ENCODE measurements at regions not wholly inside any gene's neighbourhood (a gene's known extent, or its start where the extent isn't known, plus 50 kb on each side); places are given as distances from the start of the nearest gene placed in this dataset.

GRCh38 chr13:64423467-64423866 is 2806.7 kb downstream of the PCDH9 start:
- no peaks in the 10 kb centered on the region for H4K20me1 ChIP-seq (replicated peaks; ENCODE audit: insufficient read depth)
- no peak overlapping the region for H3K27ac ChIP-seq (ENCODE audit: low read depth)
- ATAC-seq, result no peak
- no peak for TF ChIP-seq JUNB (IDR thresholded peaks at IDR 0.05; ENCODE audit: unreplicated experiment)
- TF ChIP-seq, protein P1, sequence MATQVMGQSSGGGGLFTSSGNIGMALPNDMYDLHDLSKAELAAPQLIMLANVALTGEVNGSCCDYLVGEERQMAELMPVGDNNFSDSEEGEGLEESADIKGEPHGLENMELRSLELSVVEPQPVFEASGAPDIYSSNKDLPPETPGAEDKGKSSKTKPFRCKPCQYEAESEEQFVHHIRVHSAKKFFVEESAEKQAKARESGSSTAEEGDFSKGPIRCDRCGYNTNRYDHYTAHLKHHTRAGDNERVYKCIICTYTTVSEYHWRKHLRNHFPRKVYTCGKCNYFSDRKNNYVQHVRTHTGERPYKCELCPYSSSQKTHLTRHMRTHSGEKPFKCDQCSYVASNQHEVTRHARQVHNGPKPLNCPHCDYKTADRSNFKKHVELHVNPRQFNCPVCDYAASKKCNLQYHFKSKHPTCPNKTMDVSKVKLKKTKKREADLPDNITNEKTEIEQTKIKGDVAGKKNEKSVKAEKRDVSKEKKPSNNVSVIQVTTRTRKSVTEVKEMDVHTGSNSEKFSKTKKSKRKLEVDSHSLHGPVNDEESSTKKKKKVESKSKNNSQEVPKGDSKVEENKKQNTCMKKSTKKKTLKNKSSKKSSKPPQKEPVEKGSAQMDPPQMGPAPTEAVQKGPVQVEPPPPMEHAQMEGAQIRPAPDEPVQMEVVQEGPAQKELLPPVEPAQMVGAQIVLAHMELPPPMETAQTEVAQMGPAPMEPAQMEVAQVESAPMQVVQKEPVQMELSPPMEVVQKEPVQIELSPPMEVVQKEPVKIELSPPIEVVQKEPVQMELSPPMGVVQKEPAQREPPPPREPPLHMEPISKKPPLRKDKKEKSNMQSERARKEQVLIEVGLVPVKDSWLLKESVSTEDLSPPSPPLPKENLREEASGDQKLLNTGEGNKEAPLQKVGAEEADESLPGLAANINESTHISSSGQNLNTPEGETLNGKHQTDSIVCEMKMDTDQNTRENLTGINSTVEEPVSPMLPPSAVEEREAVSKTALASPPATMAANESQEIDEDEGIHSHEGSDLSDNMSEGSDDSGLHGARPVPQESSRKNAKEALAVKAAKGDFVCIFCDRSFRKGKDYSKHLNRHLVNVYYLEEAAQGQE (IDR thresholded peaks at IDR 0.05; ENCODE audit: unreplicated experiment), result no peak
- TF ChIP-seq POLR2AphosphoS5 (IDR thresholded peaks at IDR 0.05; ENCODE audit: low read depth), result no peak
- TF ChIP-seq EZH2phosphoT487 (IDR thresholded peaks at IDR 0.05; ENCODE audit: unreplicated experiment), result no peak
- TF ChIP-seq, protein P2, sequence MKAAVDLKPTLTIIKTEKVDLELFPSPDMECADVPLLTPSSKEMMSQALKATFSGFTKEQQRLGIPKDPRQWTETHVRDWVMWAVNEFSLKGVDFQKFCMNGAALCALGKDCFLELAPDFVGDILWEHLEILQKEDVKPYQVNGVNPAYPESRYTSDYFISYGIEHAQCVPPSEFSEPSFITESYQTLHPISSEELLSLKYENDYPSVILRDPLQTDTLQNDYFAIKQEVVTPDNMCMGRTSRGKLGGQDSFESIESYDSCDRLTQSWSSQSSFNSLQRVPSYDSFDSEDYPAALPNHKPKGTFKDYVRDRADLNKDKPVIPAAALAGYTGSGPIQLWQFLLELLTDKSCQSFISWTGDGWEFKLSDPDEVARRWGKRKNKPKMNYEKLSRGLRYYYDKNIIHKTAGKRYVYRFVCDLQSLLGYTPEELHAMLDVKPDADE (IDR thresholded peaks at IDR 0.05), result no peak
- TF ChIP-seq EZH2 (IDR thresholded peaks at IDR 0.05; ENCODE audit: low read depth, unreplicated experiment), result no peak
- no peak for TF ChIP-seq ZNF462 (CRISPR knock-in tag; IDR thresholded peaks at IDR 0.05)
- TF ChIP-seq ZNF331 (CRISPR knock-in tag; IDR thresholded peaks at IDR 0.05; ENCODE audit: low read depth), result no peak
- no peak for TF ChIP-seq CTCF (conservative IDR thresholded peaks at IDR 0.05; ENCODE audit: low read depth in 2 of 2)
- TF ChIP-seq NANOG (IDR thresholded peaks at IDR 0.05; ENCODE audit: borderline replicate concordance), result no peak
- TF ChIP-seq CREB1 (CRISPR knock-in tag; IDR thresholded peaks at IDR 0.05; ENCODE audit: low read depth), result no peak
- TF ChIP-seq ZNF114 (CRISPR knock-in tag; IDR thresholded peaks at IDR 0.05), result no peak
- no peak for TF ChIP-seq STAT1 (IDR thresholded peaks at IDR 0.05; ENCODE audit: unreplicated experiment)
- H3K27me3 ChIP-seq (ENCODE audit: insufficient read depth), result no peaks in the 10 kb centered on the region
- no peaks in the 10 kb centered on the region for H3K4me1 Mint-ChIP-seq
- no peaks in the 10 kb centered on the region for H3K36me3 ChIP-seq (ENCODE audit: insufficient read depth)
- no peak overlapping the region for H3K4me3 Mint-ChIP-seq
- H3F3A ChIP-seq (replicated peaks; ENCODE audit: low read depth), result no peaks in the 10 kb centered on the region
- H3K4me1 ChIP-seq (ENCODE audit: insufficient read depth), result no peaks in the 10 kb centered on the region
- H3K27ac Mint-ChIP-seq, result no peak overlapping the region
- H3K79me2 ChIP-seq (replicated peaks; ENCODE audit: insufficient read depth), result no peaks in the 10 kb centered on the region
- no peak for DNase-seq (ENCODE audit: low spot score)
- no peak overlapping the region for H3K4me2 ChIP-seq
- H3K9me2 ChIP-seq (ENCODE audit: insufficient read depth), result no peaks in the 10 kb centered on the region
- H3K36me3 Mint-ChIP-seq (ENCODE audit: low read depth), result no peaks in the 10 kb centered on the region
- H3K4me3 ChIP-seq, result no peak overlapping the region
- no peak overlapping the region for H2AFZ ChIP-seq
- no peaks in the 10 kb centered on the region for H3K9me3 Mint-ChIP-seq
- H3K27me3 Mint-ChIP-seq (ENCODE audit: insufficient read depth, low read depth, poor library complexity), result no peaks in the 10 kb centered on the region

Measured in GM23338 (cell line).